ENCODE measurements at regions not wholly inside any gene's neighbourhood (a gene's known extent, or its start where the extent isn't known, plus 50 kb on each side); places are given as distances from the start of the nearest gene placed in this dataset.
"Not testable (repeated sequence)": the region's sequence is repeated elsewhere in the genome, so short reads cannot be mapped to it uniquely, and the experiment has no call there.

DNA sequence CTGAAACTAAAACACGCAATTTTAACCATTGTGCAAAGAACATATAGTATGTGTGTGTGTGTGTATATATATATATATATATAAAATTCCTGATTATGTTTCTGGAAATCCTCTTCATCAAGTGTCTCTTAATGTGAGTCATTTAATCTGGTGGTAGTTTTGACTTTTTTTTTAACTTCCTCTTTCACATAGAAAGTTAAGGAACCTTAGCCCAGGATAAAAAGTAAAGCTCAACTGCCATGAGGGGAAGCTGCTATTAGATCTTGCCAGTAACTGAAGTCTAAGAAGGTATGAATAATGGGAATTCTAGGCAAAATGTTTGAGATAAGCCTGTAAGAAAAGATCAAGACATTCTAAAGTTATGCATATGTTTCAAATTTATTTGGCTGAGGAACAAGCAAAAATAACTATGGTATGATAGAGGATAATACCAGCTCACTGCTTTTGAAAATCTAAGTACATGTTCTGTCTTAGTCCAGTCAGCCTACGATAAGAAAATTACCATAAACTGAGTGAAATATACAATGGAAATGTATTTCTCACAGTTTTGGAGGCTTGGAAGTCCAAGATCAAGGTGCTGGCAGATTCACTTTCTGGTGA lies 757.0 kb downstream of the TRAM1L1 start:
- DNase-seq = no peak

- DNase-seq = no peak
Measured at GRCh38 chr4:116323606-116324005, 761.8 kb downstream of the TRAM1L1 start.

GRCh38 chr4:116321471-116321870 lies 763.9 kb downstream of the TRAM1L1 start:
- no peak for DNase-seq

DNA sequence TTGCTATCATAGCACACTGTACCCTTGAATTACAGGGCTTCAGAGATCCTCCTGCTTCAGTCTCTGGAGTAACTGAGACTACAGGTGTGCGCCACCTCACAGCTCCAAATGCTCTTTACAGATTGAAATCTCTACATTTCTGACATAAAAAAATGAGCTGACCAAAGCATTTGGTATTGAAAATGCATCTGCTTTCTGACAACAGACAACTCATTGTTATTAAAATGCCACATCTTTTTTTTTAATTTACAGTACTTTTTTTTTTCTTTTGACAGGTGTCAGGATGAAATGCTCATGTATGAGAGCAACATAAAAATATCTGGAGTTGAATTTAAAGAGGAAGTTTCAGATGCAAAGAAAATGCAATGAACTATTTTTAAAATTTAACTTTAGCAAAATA lies 764.5 kb downstream of the TRAM1L1 start:
- no peak for DNase-seq

- DNase-seq = no peak
Measured at GRCh38 chr4:116303736-116304188, 781.6 kb downstream of the TRAM1L1 start.

GRCh38 chr4:116302990-116303735 lies 782.2 kb downstream of the TRAM1L1 start:
- no peak for DNase-seq

DNA sequence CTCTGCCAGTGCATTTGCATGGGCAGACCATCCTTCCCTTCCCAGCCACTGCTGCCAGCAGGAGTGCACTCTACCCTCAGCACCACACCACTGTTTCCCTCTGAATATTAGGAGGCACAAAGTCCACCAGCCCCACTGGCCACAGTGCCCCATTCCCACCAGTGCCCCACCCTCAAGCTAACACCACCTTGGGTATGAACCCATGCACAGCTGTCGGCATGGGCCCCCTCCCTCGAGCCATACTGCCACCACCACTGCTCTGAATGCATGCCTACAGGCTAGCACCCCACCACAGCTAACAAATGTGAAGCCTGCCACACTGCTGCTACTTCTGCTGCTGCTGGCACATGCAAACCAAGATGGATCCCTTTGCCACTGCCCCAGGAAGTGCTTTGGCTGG lies 810.4 kb downstream of the TRAM1L1 start:
- DNase-seq = no peak

DNA sequence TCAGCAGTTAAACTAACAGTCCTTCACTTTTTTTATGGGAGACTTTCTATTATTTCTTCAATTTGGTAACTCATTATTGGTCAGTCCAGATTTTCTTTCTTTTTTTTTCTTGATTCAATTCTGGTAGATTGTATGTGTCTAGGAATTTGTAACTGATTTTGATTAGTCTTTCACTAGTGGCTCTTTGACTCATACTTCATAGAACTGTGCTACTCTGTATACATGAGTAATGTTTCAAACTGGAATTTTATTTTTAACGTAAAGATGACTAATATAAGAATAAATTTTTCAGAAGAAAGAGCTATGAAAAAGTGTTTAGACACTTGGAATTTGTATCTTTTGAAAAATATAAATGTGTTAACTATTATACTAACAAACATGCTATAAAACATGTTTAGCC lies 813.0 kb downstream of the TRAM1L1 start:
- no peak for DNase-seq

DNA sequence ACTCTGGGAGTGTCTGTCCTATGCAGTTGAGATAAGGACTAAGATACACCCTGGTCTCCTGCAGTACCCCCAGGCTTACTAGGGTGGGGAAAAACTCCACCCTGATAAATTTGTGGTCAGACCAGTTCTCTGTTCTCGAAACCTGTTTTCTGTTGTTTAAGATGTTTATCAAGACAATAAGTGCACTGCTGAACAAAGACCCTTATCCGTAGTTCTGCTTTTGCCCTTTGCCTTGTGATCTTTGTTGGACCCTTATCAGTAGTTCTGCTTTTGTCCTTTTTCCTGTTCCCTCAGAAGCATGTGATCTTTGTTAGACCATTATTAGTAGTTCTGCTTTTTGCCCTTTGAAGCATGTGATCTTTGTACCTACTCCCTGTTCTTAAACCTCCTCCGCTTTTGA lies 824.4 kb downstream of the TRAM1L1 start:
- not testable (repeated sequence) for DNase-seq

- DNase-seq = no peak
Measured at GRCh38 chr4:116244771-116245170, 840.6 kb downstream of the TRAM1L1 start.

DNA sequence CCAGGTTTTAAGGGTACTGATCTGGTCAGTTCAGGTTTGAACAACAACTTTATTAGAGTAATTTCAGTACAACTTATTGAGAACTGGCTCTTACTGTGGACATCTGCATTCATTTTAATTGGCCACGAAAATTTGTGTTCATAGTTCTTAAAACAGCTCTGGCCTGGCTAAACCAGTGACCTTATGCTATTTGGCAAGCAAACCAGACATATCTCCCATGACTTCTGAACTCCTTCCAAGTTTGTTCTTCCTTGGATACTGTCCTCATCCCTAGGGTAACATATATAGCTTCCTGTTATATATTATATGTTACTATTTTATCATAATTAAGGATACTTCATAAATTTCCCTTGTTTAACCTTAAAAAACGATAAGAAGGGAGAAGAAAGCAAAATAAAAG lies 841.9 kb downstream of the TRAM1L1 start:
- DNase-seq = no peak

- no peak for DNase-seq
Measured at GRCh38 chr4:116233971-116234370, 851.4 kb downstream of the TRAM1L1 start.

GRCh38 chr4:116231999-116232398 lies 853.4 kb downstream of the TRAM1L1 start:
- not testable (repeated sequence) for DNase-seq

- no peak for DNase-seq
Measured at GRCh38 chr4:116229420-116229819, 856.0 kb downstream of the TRAM1L1 start.

GRCh38 chr4:116223040-116223732 lies 862.2 kb downstream of the TRAM1L1 start:
- no peak for DNase-seq

DNA sequence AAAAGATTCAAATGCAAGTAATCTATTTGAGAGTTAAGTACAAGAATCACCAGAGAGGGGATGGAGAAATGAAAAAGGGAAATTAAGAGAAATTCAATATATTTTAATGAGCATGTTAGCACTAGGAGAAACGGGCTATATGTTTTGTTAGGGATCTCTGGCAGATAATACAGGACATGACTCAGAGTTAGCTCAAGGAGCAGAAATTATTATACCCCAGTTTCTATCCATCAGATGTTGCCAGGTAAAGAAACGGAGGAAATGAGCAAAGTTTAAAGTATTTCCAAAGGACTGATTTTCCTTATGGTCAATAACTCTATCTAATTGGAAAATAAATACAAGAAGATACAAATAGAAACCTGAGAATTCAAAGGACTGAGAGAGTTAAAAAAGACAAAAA lies 867.6 kb downstream of the TRAM1L1 start:
- no peak for DNase-seq

DNA sequence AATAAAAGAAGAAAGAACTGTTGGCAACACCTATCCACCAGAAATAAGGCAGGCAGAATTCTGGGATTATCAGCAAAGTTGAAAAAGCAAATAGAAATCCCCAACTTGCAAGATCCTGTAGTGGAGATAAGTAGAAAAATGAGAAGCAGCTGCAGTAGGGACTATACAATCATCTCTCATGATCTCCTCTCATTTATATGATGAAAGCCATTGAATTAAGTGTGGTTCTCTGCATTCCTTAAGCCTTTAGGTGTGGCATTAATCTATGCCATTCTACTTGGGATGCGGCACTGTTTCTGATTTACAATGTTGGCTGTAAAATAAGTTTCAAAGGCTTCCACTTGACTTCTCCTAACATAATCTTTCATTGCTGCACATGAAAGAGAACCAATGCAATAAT lies 869.8 kb downstream of the TRAM1L1 start:
- DNase-seq = no peak

DNA sequence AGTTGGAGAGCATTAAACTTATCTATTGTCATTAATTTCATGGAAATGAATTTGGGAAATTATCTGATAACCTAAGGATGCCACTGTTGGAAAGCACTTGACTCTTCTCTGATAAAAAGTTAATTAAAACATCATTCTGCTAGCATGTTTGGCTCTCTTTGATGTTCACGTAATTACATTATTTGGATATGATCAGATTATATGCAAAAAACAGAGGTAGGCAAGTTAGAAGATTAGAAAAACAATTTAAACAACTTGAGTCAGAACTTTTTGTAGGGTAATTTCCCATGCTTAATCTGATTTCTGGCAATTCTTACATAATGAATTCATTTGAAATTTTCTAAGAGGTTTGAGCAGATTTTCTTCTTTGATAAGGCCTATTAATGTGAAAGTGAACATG lies 882.9 kb downstream of the TRAM1L1 start:
- DNase-seq = no peak

GRCh38 chr4:116197317-116197809 lies 888.0 kb downstream of the TRAM1L1 start:
- no peak for DNase-seq

- no peak for DNase-seq
Measured at GRCh38 chr4:116183241-116183640, 902.1 kb downstream of the TRAM1L1 start.

DNA sequence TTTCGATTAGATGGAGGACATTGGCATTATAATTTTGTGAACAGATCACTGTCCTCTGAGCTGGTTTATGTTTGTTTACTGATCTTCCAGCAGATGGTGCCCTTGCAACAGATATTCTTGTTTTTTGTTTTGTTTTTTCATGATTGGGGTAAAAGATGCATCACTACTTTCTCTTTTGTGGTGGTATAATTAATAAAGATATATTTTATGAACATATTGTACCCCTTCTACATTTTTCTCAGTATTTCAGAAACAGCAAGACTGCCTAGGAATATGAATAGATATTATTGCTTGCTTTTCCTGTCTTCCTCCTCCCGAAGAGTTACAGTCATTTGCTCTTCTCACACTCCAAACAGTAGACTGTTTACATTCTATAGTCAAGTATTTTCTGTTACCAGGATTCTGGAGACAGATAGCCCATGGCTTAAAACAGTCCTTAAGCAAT lies 905.2 kb downstream of the TRAM1L1 start:
- DNase-seq = peak in 1 of 56 donors; percentile 0

DNA sequence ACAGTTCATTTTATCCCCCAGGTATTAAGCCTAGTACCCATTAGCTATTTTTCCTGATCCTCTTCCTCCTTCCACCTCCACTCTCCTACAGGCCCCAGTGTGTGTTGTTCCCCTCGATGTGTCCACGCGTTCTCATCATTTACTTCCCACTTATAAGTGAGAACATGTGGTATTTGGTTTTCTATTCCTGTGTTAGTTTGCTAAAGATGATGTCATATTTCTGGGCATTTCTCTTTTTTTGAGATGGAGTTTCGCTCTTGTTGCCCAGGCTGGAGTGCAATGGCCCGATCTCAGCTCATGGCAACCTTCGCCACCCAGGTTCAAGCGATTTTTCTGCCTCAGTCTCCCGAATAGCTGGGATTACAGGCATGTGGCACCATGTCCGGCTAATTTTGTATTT lies 934.0 kb downstream of the TRAM1L1 start:
- not testable (repeated sequence) for DNase-seq
